ENCODE measurements at regions not wholly inside any gene's neighbourhood (a gene's known extent, or its start where the extent isn't known, plus 50 kb on each side); places are given as distances from the start of the nearest gene placed in this dataset.

DNA sequence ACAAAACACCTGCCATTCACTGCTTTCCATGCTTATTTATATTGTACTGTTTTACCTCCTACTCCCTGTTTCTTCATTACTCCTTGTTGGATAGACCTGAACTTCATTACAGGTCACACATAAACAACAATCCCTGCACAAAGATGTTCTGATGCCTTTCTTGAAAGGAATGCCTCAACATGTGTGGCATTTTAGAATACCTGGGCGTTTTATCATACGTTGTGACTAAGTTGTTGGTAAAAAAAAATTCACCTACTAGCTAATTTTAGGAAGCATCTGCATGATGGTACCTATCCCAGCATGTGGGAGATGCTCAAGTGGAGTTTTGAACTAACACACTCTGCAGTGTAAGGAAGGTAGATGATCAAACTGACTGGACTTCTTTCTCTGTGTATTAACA is 604.1 kb downstream of the TAF11L14 start:
- Mint-ChIP-seq H3K27me3 (ENCODE audit: low read depth) (no peaks in the 10 kb centered on the region), H3K4me1 (no peaks in the 10 kb centered on the region), H3K27ac (no peak overlapping the region), H3K9me3 (no peaks in the 10 kb centered on the region), H3K36me3 (ENCODE audit: low read depth) (no peaks in the 10 kb centered on the region), H3K4me3 (no peak overlapping the region)
- TF ChIP-seq, protein P1, sequence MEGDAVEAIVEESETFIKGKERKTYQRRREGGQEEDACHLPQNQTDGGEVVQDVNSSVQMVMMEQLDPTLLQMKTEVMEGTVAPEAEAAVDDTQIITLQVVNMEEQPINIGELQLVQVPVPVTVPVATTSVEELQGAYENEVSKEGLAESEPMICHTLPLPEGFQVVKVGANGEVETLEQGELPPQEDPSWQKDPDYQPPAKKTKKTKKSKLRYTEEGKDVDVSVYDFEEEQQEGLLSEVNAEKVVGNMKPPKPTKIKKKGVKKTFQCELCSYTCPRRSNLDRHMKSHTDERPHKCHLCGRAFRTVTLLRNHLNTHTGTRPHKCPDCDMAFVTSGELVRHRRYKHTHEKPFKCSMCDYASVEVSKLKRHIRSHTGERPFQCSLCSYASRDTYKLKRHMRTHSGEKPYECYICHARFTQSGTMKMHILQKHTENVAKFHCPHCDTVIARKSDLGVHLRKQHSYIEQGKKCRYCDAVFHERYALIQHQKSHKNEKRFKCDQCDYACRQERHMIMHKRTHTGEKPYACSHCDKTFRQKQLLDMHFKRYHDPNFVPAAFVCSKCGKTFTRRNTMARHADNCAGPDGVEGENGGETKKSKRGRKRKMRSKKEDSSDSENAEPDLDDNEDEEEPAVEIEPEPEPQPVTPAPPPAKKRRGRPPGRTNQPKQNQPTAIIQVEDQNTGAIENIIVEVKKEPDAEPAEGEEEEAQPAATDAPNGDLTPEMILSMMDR (IDR thresholded peaks at IDR 0.05; ENCODE audit: unreplicated experiment in 3 of 3) = no peak

DNA sequence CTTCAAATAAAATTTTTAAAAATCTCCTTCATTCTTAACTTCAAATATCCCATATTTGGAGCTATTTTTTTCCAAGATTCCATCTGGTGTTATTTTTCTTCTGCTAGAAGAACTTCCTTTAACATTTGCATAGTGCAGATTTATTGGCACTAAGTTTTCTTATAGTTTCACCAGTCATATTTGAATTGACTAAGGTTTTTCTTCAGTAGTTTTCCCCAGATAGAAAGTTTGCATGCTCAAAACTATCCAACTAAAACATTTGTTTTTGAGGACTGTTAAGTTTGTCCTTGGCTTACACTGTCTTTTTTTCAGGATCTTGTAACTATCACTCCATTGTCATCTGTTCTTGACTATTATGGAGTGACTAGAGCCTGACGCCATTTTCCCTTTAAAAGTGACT is 606.7 kb downstream of the TAF11L14 start:
- Mint-ChIP-seq H3K9me3 (peaks cover 7% of the 10 kb centered on the region), H3K4me1 (no peaks in the 10 kb centered on the region), H3K27ac (no peak overlapping the region), H3K4me3 (no peak overlapping the region), H3K27me3 (ENCODE audit: low read depth) (no peaks in the 10 kb centered on the region), H3K36me3 (ENCODE audit: low read depth) (no peaks in the 10 kb centered on the region)
- TF ChIP-seq, protein P1 (IDR thresholded peaks at IDR 0.05; ENCODE audit: unreplicated experiment in 3 of 3) = no peak

DNA sequence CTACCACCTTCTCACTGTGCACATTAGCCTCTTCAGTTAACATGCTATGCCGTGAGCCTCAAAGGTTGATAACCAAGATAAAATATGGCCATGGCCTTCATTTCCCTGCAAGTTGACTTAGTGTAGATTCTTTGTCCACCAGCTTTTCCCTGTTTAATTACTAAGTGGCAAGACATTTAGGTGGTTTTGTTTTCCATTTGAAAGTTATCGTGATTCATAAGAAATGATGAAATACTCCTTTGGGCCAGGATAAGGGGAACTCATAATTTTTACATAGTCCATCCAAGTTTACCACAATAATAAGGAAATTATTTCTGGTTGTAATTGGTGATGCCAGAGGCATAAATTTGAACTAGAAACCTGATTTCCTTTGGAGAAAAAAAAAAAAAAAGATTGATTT is 609.6 kb downstream of the TAF11L14 start:
- H3K36me3 Mint-ChIP-seq (ENCODE audit: low read depth) = no peaks in the 10 kb centered on the region
- TF ChIP-seq, protein P1 (IDR thresholded peaks at IDR 0.05; ENCODE audit: unreplicated experiment in 3 of 3) = no peak
- no peaks in the 10 kb centered on the region for H3K4me1 Mint-ChIP-seq
- H3K4me3 Mint-ChIP-seq = no peak overlapping the region
- no peaks in the 10 kb centered on the region for H3K27me3 Mint-ChIP-seq (ENCODE audit: low read depth)
- peaks cover 17% of the 10 kb centered on the region for H3K9me3 Mint-ChIP-seq
- H3K27ac Mint-ChIP-seq = no peak overlapping the region

DNA sequence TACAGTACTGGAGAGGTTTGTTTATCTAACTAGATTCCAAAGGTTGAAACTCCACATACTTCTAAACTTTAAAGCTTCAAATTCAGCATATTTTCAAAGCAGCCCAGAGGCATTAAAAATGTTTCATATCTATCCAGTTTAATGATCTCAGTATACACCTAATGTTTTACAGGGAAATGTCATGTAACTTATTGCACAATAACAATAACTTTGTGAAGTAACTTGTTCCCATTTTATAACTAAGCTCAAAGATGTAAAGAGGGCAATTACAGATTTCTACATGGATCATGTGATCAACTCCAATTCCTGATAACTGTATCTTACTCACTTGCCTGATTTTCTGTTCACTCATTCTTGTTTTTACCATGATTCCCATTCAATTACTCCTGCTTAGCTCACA is 610.0 kb downstream of the TAF11L14 start:
- H3K9me3 Mint-ChIP-seq = peaks cover 17% of the 10 kb centered on the region
- no peak overlapping the region for H3K27ac Mint-ChIP-seq
- H3K36me3 Mint-ChIP-seq (ENCODE audit: low read depth) = no peaks in the 10 kb centered on the region
- H3K4me3 Mint-ChIP-seq = no peak overlapping the region
- no peaks in the 10 kb centered on the region for H3K27me3 Mint-ChIP-seq (ENCODE audit: low read depth)
- H3K4me1 Mint-ChIP-seq = no peaks in the 10 kb centered on the region
- TF ChIP-seq, protein P1 (IDR thresholded peaks at IDR 0.05; ENCODE audit: unreplicated experiment in 3 of 3) = no peak

DNA sequence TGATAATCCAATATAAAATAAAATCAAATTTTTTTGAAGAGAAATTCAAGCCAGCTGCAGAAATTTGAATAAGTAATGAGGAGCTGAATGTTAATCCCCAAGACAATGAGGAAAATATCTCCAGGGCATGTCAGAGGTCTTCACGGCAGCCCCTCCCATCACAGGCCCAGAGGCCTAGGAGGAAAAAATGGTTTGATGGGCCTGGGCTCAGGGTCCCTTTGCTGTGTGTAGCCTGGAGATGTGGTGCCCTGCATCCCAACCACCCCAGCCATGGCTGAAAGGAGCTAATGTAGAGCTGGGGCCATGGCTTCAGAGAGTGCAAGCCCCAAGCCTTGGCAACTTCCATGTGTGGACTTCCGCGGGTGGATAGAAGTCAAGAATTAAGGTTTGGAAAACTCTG is 618.3 kb downstream of the TAF11L14 start:
- H3K27me3 Mint-ChIP-seq (ENCODE audit: low read depth) = peaks cover 3% of the 10 kb centered on the region
- H3K36me3 Mint-ChIP-seq (ENCODE audit: low read depth) = peaks cover 6% of the 10 kb centered on the region
- TF ChIP-seq, protein P1 (IDR thresholded peaks at IDR 0.05; ENCODE audit: unreplicated experiment in 3 of 3) = no peak
- H3K4me1 Mint-ChIP-seq = no peaks in the 10 kb centered on the region
- no peak overlapping the region for H3K4me3 Mint-ChIP-seq
- peaks cover 27% of the 10 kb centered on the region for H3K9me3 Mint-ChIP-seq
- no peak overlapping the region for H3K27ac Mint-ChIP-seq

DNA sequence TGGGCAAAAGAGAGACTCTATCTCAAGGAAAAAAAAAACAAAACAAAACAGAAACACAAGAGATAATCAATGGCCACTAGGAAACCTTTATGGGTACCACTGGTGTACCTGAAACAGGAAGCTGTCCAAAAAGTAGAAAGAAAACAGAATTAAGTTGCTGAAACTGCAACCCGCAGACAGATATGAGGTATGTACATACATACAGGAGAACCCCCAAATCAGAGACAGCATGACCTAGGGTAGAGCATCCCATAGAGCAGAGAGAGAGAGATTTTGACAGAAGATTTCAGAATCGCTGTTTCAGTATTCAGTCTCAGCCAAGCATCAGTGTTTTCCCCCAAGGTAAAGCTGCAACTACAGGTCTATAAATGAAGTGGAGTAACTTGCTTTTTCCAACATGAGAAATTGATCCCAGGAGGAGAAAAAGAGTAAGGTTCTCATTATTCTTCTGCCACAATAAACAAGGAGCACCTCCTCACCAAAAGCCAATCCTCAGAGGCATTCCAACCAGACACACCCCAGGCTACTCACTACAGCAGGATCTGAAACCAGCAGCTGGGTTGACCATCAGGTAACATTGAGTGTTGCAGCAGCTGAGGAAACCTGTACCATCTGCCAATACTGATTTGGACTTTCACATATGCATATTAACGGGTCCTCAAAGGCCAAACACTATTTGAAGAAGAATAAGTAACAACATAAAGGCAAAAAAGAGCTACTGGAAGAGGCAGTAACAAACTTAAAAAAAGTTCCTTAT is 630.0 kb downstream of the TAF11L14 start:
- Mint-ChIP-seq H3K27ac (no peak overlapping the region), H3K27me3 (ENCODE audit: low read depth) (no peaks in the 10 kb centered on the region), H3K9me3 (peaks cover 10% of the 10 kb centered on the region), H3K4me3 (no peak overlapping the region), H3K4me1 (no peaks in the 10 kb centered on the region), H3K36me3 (ENCODE audit: low read depth) (no peaks in the 10 kb centered on the region)
- TF ChIP-seq, protein P1 (IDR thresholded peaks at IDR 0.05; ENCODE audit: unreplicated experiment in 3 of 3) = no peak
